HepG2 (cell line): ENCODE measurements at regions not wholly inside any gene's neighbourhood (a gene's known extent, or its start where the extent isn't known, plus 50 kb on each side); places are given as distances from the start of the nearest gene placed in this dataset.

ENCODE experiments used
- AGO2 ChIP-seq: fragments of 200-400 bp; formaldehyde crosslinking; optimal IDR thresholded peaks from 2 replicates; pipeline ENCODE3; 2017; ENCODE audit warnings: mild to moderate bottlenecking, low read depth, low read length, moderate library complexity
- AKAP8 ChIP-seq: sonication (generic); formaldehyde crosslinking; IDR thresholded peaks from 2 replicates; pipeline ENCODE4 v1.5.1; 2020; ENCODE audit warnings: mild to moderate bottlenecking, missing genetic modification reagents
- CREM ChIP-seq, 2 experiments: sonication (generic) in 1 of 2; formaldehyde crosslinking in 1 of 2; IDR thresholded peaks; 2 replicates each; pipeline versions ENCODE4 v1.4.0 to v1.6.1; 2016 to 2020; ENCODE audit warnings: antibody characterized with exemption in 1 of 2, mild to moderate bottlenecking in 1 of 2, missing genetic modification reagents in 1 of 2
- HNF4G ChIP-seq, 2 experiments: sonication (generic) in 1 of 2; formaldehyde crosslinking in 1 of 2; IDR thresholded peaks; 2 replicates each; pipeline versions ENCODE4 v1.4.0 to v1.6.1; 2011 to 2020; ENCODE audit warnings: borderline replicate concordance in 2 of 2, low read depth in 2 of 2, mild to moderate bottlenecking in 2 of 2, low read length in 1 of 2, missing genetic modification reagents in 1 of 2, moderate library complexity in 1 of 2
- JUND ChIP-seq: sonication (generic); formaldehyde crosslinking; IDR thresholded peaks from 2 replicates; pipeline ENCODE4 v1.8.0; 2022; ENCODE audit warnings: mild to moderate bottlenecking, missing genetic modification reagents
- KAT7 ChIP-seq: IDR thresholded peaks from 2 replicates; pipeline ENCODE4 v1.6.1; 2018; ENCODE audit warnings: borderline replicate concordance, missing compliant biosample characterization
- MED1 ChIP-seq: sonication (generic); formaldehyde crosslinking; IDR thresholded peaks from 2 replicates; pipeline ENCODE4 v1.4.0; 2020; ENCODE audit warnings: missing genetic modification reagents
- MIER3 ChIP-seq: IDR thresholded peaks from 2 replicates; pipeline ENCODE4 v1.6.1; 2016; ENCODE audit warnings: missing compliant biosample characterization, borderline replicate concordance
- MXD4 ChIP-seq: IDR thresholded peaks from 2 replicates; pipeline ENCODE4 v1.6.1; 2016; ENCODE audit warnings: mild to moderate bottlenecking, missing biosample characterization, missing genetic modification reagents
- NFYB ChIP-seq: sonication (generic); formaldehyde crosslinking; IDR thresholded peaks from 2 replicates; pipeline ENCODE4 v1.4.0; 2020; ENCODE audit warnings: missing genetic modification reagents
- SETDB1 ChIP-seq: sonication (generic); formaldehyde crosslinking; IDR thresholded peaks from 2 replicates; pipeline ENCODE4 v1.5.1; 2020; ENCODE audit warnings: missing genetic modification reagents, mild to moderate bottlenecking, borderline replicate concordance
- SOX6 ChIP-seq, 2 experiments: fragments of 450-650 bp in 1 of 2; sonication (generic) in 1 of 2; formaldehyde crosslinking in 1 of 2; IDR thresholded peaks; 2 replicates each; pipeline versions ENCODE4 v1.4.0 to v1.6.1; 2017 to 2020; ENCODE audit warnings: antibody characterized with exemption in 1 of 2, mild to moderate bottlenecking in 1 of 2, missing genetic modification reagents in 1 of 2
- ZBTB21 ChIP-seq: sonication (generic); formaldehyde crosslinking; IDR thresholded peaks from 2 replicates; pipeline ENCODE4 v1.4.0; 2020; ENCODE audit warnings: missing genetic modification reagents
- ZFX ChIP-seq: sonication (generic); formaldehyde crosslinking; IDR thresholded peaks from 2 replicates; pipeline ENCODE4 v1.4.0; 2020; ENCODE audit warnings: mild to moderate bottlenecking, low read depth, missing genetic modification reagents, moderate library complexity
- ZMAT3 ChIP-seq: sonication (generic); formaldehyde crosslinking; conservative IDR thresholded peaks from 2 replicates; pipeline ENCODE4 v1.7.0; 2021; ENCODE audit warnings: missing genetic modification reagents
- ZNF232 ChIP-seq: sonication (generic); formaldehyde crosslinking; IDR thresholded peaks from 2 replicates; pipeline ENCODE4 v1.4.0; 2020; ENCODE audit warnings: missing genetic modification reagents, borderline replicate concordance
- ZNF343 ChIP-seq: sonication (generic); formaldehyde crosslinking; IDR thresholded peaks from 2 replicates; pipeline ENCODE4 v1.4.0; 2020; ENCODE audit warnings: mild to moderate bottlenecking, missing genetic modification reagents
- ZNF431 ChIP-seq: sonication (generic); formaldehyde crosslinking; IDR thresholded peaks from 2 replicates; pipeline ENCODE4 v1.9.0; 2022; ENCODE audit warnings: missing genetic modification reagents, low read depth, mild to moderate bottlenecking, borderline replicate concordance
- ZNF543 ChIP-seq: sonication (generic); formaldehyde crosslinking; IDR thresholded peaks from 2 replicates; pipeline ENCODE4 v1.4.0; 2020; ENCODE audit warnings: mild to moderate bottlenecking, missing genetic modification reagents
- ZNF775 ChIP-seq: sonication (generic); formaldehyde crosslinking; IDR thresholded peaks from 2 replicates; pipeline ENCODE4 v1.4.0; 2020; ENCODE audit warnings: missing genetic modification reagents, mild to moderate bottlenecking, moderate library complexity, borderline replicate concordance
- TF ChIP-seq, protein P1 (sequence below): sonication (generic); formaldehyde crosslinking; IDR thresholded peaks from 2 replicates; pipeline ENCODE4 v1.8.1; 2022; ENCODE audit warnings: mild to moderate bottlenecking, missing genetic modification reagents
- TF ChIP-seq, protein P2 (sequence below): sonication (generic); formaldehyde crosslinking; IDR thresholded peaks from 2 replicates; pipeline ENCODE4 v1.5.1; 2020; ENCODE audit warnings: missing genetic modification reagents, mild to moderate bottlenecking, borderline replicate concordance
- TF ChIP-seq, protein P3 (sequence below): IDR thresholded peaks from 2 replicates; pipeline ENCODE4 v1.6.1; 2016
- TF ChIP-seq, protein P4 (sequence below): IDR thresholded peaks from 2 replicates; pipeline ENCODE4 v1.6.1; 2012; ENCODE audit warnings: low read depth, low read length, improper control_type of control experiment
- TF ChIP-seq, protein P5 (sequence below): sonication (generic); formaldehyde crosslinking; IDR thresholded peaks from 2 replicates; pipeline ENCODE4 v1.5.0; 2020; ENCODE audit warnings: missing genetic modification reagents

DNA sequence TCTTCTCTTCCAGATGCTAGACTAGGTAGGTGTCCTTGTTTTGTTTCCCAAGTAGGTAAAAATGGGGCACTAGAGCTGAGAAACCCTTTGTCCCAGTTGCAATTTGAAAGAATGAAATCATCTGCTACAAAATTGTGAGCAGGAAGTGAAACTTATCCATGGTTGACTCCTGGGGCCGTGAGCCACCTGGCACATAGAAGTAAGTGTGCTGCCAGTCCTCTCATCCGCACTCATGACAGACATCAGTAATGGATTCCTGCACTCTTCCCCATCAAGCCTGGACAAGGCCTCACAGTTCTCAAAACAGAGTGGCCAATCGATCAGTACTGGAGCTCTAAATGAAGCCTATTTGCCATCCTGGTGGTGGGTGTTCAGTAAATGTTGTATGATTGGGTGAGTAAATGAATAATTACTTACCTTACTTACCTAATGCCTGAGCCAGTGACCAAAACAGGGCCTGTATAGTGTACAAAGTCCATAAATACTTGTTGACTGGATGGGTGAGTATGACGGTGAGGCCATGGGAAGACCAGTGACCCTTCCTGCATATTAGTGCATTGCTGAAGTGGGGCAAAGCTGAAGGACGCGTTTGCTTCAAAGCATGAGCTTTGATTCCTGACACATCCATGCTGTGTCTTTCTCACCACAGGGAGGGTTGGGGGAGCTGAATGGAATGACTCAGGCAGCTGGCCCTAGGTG, 68.9 kb upstream of the HEPHL1 start (continued):
- TF ChIP-seq, protein P1, sequence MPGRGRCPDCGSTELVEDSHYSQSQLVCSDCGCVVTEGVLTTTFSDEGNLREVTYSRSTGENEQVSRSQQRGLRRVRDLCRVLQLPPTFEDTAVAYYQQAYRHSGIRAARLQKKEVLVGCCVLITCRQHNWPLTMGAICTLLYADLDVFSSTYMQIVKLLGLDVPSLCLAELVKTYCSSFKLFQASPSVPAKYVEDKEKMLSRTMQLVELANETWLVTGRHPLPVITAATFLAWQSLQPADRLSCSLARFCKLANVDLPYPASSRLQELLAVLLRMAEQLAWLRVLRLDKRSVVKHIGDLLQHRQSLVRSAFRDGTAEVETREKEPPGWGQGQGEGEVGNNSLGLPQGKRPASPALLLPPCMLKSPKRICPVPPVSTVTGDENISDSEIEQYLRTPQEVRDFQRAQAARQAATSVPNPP (CRISPR knock-in tag), result no peak
- peak; percentile 43 for TF ChIP-seq CREM (IDR thresholded peaks at IDR 0.05)
- no peak for TF ChIP-seq CREM (CRISPR knock-in tag; IDR thresholded peaks at IDR 0.05)
- TF ChIP-seq ZBTB21 (CRISPR knock-in tag), result peak; percentile 82; the same call in 1 of the 2 replicates
- TF ChIP-seq MED1, result peak; percentile 68
- no peak for TF ChIP-seq AGO2
- TF ChIP-seq, protein P2, sequence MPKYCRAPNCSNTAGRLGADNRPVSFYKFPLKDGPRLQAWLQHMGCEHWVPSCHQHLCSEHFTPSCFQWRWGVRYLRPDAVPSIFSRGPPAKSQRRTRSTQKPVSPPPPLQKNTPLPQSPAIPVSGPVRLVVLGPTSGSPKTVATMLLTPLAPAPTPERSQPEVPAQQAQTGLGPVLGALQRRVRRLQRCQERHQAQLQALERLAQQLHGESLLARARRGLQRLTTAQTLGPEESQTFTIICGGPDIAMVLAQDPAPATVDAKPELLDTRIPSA (CRISPR knock-in tag), result no peak
- TF ChIP-seq MIER3 (CRISPR knock-in tag), result 0 out of 2 replicates have a peak, but pooled peaks have one; percentile 32
- TF ChIP-seq KAT7 (CRISPR knock-in tag), result no peak
- TF ChIP-seq JUND (CRISPR knock-in tag), result 0 out of 2 replicates have a peak, but pooled peaks have one; percentile 25
- no peak for TF ChIP-seq NFYB (CRISPR knock-in tag)
- no peak for TF ChIP-seq ZNF543
- no peak for TF ChIP-seq ZMAT3
- TF ChIP-seq ZFX, result peak; percentile 26
- TF ChIP-seq ZNF343 (CRISPR knock-in tag), result no peak
- peak; percentile 60; the same call in 1 of the 2 replicates for TF ChIP-seq SETDB1 (CRISPR knock-in tag)
- TF ChIP-seq, protein P3, sequence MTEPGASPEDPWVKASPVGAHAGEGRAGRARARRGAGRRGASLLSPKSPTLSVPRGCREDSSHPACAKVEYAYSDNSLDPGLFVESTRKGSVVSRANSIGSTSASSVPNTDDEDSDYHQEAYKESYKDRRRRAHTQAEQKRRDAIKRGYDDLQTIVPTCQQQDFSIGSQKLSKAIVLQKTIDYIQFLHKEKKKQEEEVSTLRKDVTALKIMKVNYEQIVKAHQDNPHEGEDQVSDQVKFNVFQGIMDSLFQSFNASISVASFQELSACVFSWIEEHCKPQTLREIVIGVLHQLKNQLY (CRISPR knock-in tag), result no peak
- TF ChIP-seq HNF4G (IDR thresholded peaks at IDR 0.05; ENCODE audit: borderline replicate concordance, low read depth, low read length), result peak; percentile 38; the same call in 1 of the 2 replicates
- 0 out of 2 replicates have a peak, but pooled peaks have one; percentile 44 for TF ChIP-seq HNF4G (CRISPR knock-in tag; IDR thresholded peaks at IDR 0.05; ENCODE audit: borderline replicate concordance, low read depth)
- TF ChIP-seq, protein P4, sequence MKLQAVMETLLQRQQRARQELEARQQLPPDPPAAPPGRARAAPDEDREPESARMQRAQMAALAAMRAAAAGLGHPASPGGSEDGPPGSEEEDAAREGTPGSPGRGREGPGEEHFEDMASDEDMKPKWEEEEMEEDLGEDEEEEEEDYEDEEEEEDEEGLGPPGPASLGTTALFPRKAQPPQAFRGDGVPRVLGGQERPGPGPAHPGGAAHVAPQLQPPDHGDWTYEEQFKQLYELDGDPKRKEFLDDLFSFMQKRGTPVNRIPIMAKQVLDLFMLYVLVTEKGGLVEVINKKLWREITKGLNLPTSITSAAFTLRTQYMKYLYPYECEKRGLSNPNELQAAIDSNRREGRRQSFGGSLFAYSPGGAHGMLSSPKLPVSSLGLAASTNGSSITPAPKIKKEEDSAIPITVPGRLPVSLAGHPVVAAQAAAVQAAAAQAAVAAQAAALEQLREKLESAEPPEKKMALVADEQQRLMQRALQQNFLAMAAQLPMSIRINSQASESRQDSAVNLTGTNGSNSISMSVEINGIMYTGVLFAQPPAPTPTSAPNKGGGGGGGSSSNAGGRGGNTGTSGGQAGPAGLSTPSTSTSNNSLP, result peak; percentile 54; the same call in 1 of the 2 replicates
- TF ChIP-seq MXD4, result no peak
- no peak for TF ChIP-seq ZNF775
- TF ChIP-seq ZNF232 (CRISPR knock-in tag), result no peak
- no peak for TF ChIP-seq SOX6 (IDR thresholded peaks at IDR 0.05)
- TF ChIP-seq SOX6 (CRISPR knock-in tag; IDR thresholded peaks at IDR 0.05), result peak; percentile 14; the same call in 1 of the 2 replicates
- TF ChIP-seq ZNF431 (CRISPR knock-in tag), result no peak
- TF ChIP-seq, protein P5, sequence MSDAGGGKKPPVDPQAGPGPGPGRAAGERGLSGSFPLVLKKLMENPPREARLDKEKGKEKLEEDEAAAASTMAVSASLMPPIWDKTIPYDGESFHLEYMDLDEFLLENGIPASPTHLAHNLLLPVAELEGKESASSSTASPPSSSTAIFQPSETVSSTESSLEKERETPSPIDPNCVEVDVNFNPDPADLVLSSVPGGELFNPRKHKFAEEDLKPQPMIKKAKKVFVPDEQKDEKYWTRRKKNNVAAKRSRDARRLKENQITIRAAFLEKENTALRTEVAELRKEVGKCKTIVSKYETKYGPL, result no peak
- TF ChIP-seq AKAP8 (CRISPR knock-in tag), result no peak
